CD4-positive, CD25-positive, alpha-beta regulatory T cell (primary cell): ENCODE measurements at regions not wholly inside any gene's neighbourhood (a gene's known extent, or its start where the extent isn't known, plus 50 kb on each side); places are given as distances from the start of the nearest gene placed in this dataset.

Source experiments
- ATAC-seq, 2 donors: fragments of 150-1000 bp; cut with Tn5 transposase; one replicate each; pipeline ENCODE4 v1.10.0; 2021; ENCODE audit warnings: low read depth in 2 of 2, moderate number of reproducible peaks in 2 of 2, moderate library complexity in 1 of 2
- DNase-seq, 3 donors: peaks; one replicate each; pipeline versions ENCODE4 v3.0.0 to v3.0.0-alpha.2; 2012 to 2022; ENCODE audit warnings: mixed read lengths in 1 of 3
- H3K27ac ChIP-seq: one replicate; pipeline ENCODE4 v1.7.0; 2013; ENCODE audit warnings: mild to moderate bottlenecking, low read length; ENCODE audit not compliant: insufficient read depth, poor library complexity, severe bottlenecking
- H3K27me3 ChIP-seq: one replicate; pipeline ENCODE4 v1.7.0; 2013; ENCODE audit warnings: low read length; ENCODE audit not compliant: control insufficient read depth, insufficient read depth
- H3K36me3 ChIP-seq: one replicate; pipeline ENCODE4 v1.7.0; 2013; ENCODE audit warnings: mild to moderate bottlenecking, low read length, moderate library complexity; ENCODE audit not compliant: control insufficient read depth, insufficient read depth
- H3K4me1 ChIP-seq: 2 replicates; pipeline ENCODE4 v1.7.0; 2013; ENCODE audit warnings: mild to moderate bottlenecking, low read length; ENCODE audit not compliant: insufficient read depth, control insufficient read depth, poor library complexity, severe bottlenecking
- H3K4me3 ChIP-seq: one replicate; pipeline ENCODE4 v1.7.0; 2013; ENCODE audit warnings: low read depth, mild to moderate bottlenecking, low read length, moderate library complexity
- H3K9me3 ChIP-seq, 2 experiments: 1 replicate in 1 of 2; 2 replicates in 1 of 2; pipeline ENCODE4 v1.7.0; 2013; ENCODE audit warnings: low read length in 2 of 2, mild to moderate bottlenecking in 1 of 2, moderate library complexity in 1 of 2; ENCODE audit not compliant: control insufficient read depth in 2 of 2
- H3K27ac Mint-ChIP-seq, 3 donors: one replicate each; pipeline ENCODE4 v1.8.0; 2020 to 2022; ENCODE audit warnings: mild to moderate bottlenecking in 3 of 3, mixed read lengths in 3 of 3, moderate library complexity in 2 of 3
- H3K27me3 Mint-ChIP-seq: one replicate; pipeline ENCODE4 v1.8.0; 2022; ENCODE audit warnings: mild to moderate bottlenecking, mixed read lengths
- H3K36me3 Mint-ChIP-seq: one replicate; pipeline ENCODE4 v1.8.0; 2020; ENCODE audit warnings: mixed read lengths
- H3K4me1 Mint-ChIP-seq, 4 donors: one replicate each; pipeline ENCODE4 v1.8.0; 2020 to 2022; ENCODE audit warnings: mixed read lengths in 4 of 4, mild to moderate bottlenecking in 1 of 4
- H3K4me3 Mint-ChIP-seq, 4 donors: one replicate each; pipeline ENCODE4 v1.8.0; 2020 to 2022; ENCODE audit warnings: mild to moderate bottlenecking in 4 of 4, mixed read lengths in 4 of 4, moderate library complexity in 3 of 4
- H3K9me3 Mint-ChIP-seq, 7 donors: one replicate each; pipeline ENCODE4 v1.8.0; 2020 to 2022; ENCODE audit warnings: mixed read lengths in 7 of 7, mild to moderate bottlenecking in 3 of 7, moderate library complexity in 2 of 7

DNA sequence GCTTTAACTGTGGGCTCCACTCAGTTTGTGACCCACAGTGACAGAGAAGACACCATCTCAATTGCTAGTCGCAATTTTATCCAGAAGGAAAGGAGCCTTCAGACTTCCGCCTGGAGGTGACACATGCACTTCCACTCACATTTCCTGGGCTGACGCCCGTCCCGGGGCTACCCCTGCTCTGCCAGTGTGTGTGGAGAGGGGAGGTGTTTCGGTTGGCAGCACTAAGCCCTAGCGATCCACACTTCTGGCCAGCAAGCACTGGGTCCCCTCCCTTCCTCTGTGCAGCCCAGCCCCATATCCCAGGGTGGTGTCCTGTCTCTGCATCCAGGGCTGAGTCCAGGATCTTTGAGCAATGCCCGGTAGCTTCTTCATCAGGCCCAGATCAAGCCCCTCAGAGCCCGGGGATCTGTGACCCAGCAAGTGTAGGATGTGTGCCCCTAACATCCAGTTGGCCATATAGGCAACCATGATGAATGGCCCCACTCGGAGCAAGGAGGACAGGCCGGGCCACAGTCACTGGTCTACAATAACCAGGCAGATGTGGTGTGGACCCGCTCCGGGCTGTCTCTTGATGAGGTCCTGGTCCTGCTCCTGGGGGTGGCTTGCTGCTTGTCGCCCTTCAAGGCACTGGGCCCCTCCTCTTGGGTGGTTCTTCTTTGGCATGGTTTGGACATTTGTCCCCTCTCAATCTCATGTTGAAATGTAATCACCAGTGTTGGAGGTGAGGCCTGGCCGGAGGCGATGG lies 141.9 kb upstream of the SPACA7 start:
- Mint-ChIP-seq H3K27ac (no peak overlapping the region), H3K4me1 (no peaks in the 10 kb centered on the region), H3K9me3 (peaks cover 0 to 4% (median 0%) of the 10 kb centered on the region in 7 donors), H3K36me3 (no peaks in the 10 kb centered on the region), H3K27me3 (no peaks in the 10 kb centered on the region), H3K4me3 (no peak overlapping the region)
- H3K9me3 ChIP-seq = no peaks in the 10 kb centered on the region
- no peaks in the 10 kb centered on the region for H3K27me3 ChIP-seq
- ATAC-seq (no peak), DNase-seq (no peak)
- H3K36me3 ChIP-seq = no peaks in the 10 kb centered on the region
- no peaks in the 10 kb centered on the region for H3K4me1 ChIP-seq
- no peak overlapping the region for H3K4me3 ChIP-seq
- H3K27ac ChIP-seq = no peak overlapping the region

DNA sequence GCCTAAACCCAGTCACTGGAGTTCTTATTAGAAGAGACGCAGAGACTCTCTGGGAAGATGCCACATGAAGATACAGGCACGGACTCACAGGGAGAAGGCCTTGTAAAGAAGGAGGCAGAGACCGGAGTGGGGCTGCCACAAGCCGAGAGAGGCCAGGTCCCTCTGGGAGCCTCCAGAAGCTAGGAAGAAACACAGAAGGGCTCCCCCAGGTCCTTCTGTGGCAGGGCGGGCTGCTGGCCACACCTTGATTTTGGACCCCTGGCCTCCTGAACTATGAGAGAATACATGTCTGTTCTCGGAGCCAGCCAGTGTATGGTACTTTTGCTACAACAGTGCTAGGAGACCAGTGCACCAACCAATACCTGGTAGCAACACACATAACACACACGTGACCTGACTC lies 140.1 kb upstream of the SPACA7 start:
- Histone ChIP-seq H3K9me3 (no peaks in the 10 kb centered on the region), H3K36me3 (no peaks in the 10 kb centered on the region), H3K4me1 (no peaks in the 10 kb centered on the region), H3K27me3 (no peaks in the 10 kb centered on the region), H3K4me3 (no peak overlapping the region), H3K27ac (no peak overlapping the region)
- H3K4me1 Mint-ChIP-seq = no peaks in the 10 kb centered on the region
- peaks cover 0 to 5% (median 0%) of the 10 kb centered on the region in 7 donors for H3K9me3 Mint-ChIP-seq
- no peak overlapping the region for H3K4me3 Mint-ChIP-seq
- no peaks in the 10 kb centered on the region for H3K27me3 Mint-ChIP-seq
- H3K27ac Mint-ChIP-seq = no peak overlapping the region
- DNase-seq (no peak), ATAC-seq (no peak)
- no peaks in the 10 kb centered on the region for H3K36me3 Mint-ChIP-seq

DNA sequence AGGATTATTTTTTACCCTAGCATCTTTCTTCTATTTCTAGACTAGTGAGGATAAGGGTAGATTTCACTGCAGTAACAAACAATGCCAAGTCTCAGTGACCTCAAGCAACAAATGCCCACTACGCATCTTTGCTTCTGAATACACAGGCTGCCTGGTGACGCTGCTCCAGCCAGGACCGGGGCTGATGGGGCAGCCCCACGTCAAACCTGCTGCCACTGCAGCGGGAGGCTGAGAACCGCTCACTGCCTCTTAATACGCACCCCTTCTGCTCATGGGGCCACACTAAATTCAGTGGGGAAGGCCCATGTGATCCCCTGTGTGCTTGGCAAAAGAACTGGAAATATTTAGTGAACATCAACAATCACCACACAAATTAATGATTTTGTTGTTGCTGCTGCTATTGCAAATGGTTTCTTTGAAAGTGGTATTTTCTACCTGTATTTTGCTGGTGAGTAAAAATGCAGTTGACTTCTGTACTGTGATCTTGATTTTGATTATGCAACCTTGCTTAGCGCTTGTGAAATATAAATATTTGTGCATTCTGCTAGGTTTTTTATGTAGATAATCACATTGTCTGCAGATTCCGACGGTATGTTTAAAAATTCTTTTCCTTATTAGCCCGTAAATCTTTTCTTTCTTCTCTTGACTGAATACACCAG lies 139.5 kb upstream of the SPACA7 start:
- Mint-ChIP-seq H3K4me1 (no peaks in the 10 kb centered on the region), H3K9me3 (peaks cover 0 to 8% (median 0%) of the 10 kb centered on the region in 7 donors), H3K27ac (no peak overlapping the region), H3K36me3 (no peaks in the 10 kb centered on the region), H3K27me3 (peaks cover under 1% of the 10 kb centered on the region), H3K4me3 (no peak overlapping the region)
- no peak for DNase-seq
- no peaks in the 10 kb centered on the region for H3K27me3 ChIP-seq
- ATAC-seq = no peak
- no peaks in the 10 kb centered on the region for H3K36me3 ChIP-seq
- no peaks in the 10 kb centered on the region for H3K9me3 ChIP-seq
- no peak overlapping the region for H3K27ac ChIP-seq
- H3K4me1 ChIP-seq = no peaks in the 10 kb centered on the region
- no peak overlapping the region for H3K4me3 ChIP-seq

DNA sequence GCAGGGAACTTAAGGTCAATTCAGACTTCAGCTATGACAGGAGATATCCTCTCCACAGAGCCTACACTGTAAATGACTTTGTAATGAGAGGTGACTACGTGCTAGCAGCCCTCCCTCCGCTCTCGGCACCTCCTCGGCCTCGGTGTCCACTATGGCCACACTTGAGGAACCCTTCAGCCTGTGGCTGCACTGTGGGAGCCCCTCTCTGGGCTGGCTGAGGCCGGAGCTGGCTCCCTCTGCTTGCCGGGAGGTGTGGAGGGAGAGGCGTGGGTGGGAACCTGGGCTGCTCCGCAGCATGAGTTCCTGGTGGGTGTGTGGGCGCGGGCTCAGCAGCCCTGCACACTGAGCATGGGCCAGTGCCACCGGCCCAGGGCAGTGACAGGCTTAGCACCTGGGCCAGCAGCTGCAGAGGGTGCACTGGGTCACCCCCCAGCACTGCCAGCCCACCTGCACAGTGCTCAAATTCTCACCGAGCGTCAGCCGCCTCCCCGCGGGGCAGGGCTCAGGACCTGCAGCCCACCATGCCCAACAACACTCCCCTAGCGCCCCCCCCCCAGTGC lies 137.6 kb upstream of the SPACA7 start:
- no peak overlapping the region for H3K27ac Mint-ChIP-seq
- peaks cover 5% of the 10 kb centered on the region for H3K27me3 Mint-ChIP-seq
- H3K36me3 ChIP-seq = no peaks in the 10 kb centered on the region

DNA sequence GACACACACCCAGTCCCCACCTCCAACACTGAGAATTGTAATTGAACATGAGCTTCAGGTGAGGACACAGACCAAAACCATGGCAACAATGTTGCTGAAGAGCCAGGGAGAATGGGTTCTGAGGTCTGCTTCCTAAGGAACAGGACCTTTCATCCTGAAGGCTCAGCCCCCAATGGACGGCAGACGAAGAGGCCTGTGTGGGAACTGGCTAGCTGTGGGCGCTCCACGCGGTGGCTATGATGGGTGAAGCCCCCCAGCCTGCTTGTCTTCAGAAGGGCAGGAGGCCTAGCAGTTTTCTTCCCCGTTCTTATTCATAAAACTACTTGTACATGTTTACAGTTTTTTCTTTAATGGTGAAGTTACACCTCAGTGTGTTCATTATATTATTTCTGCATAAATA lies 136.1 kb upstream of the SPACA7 start:
- no peak for DNase-seq
- H3K36me3 Mint-ChIP-seq = no peaks in the 10 kb centered on the region

More for the DNA sequence above, 137.6 kb upstream of the SPACA7 start:
- Histone ChIP-seq H3K27ac (no peak overlapping the region), H3K9me3 (no peaks in the 10 kb centered on the region), H3K4me3 (no peak overlapping the region), H3K27me3 (no peaks in the 10 kb centered on the region), H3K4me1 (no peaks in the 10 kb centered on the region)
- ATAC-seq (no peak), DNase-seq (no peak)
- no peaks in the 10 kb centered on the region for H3K36me3 Mint-ChIP-seq
- H3K9me3 Mint-ChIP-seq = peaks cover 0 to 8% (median 0%) of the 10 kb centered on the region in 7 donors
- no peak overlapping the region for H3K4me3 Mint-ChIP-seq
- H3K4me1 Mint-ChIP-seq = no peaks in the 10 kb centered on the region

DNA sequence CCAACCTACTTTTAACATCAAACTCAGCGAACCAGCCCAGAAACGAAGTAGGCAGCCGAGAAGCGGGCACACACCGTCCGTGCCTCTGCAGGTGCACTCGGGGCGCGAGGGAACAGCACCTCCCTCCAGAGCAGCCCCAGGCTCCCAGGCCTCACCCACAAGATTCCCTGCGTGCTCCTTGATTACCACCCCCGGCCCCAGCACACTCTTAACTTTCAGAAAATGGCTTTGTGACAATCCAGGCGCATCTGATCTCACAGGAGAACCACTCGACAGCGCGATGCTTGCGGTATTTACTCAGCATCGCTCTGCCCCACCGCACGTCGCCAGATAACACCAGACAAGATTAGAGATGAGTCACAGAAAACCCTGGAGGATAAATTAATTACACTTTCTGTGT lies 134.9 kb upstream of the SPACA7 start:
- H3K9me3 Mint-ChIP-seq = peaks cover 0 to 8% (median 0%) of the 10 kb centered on the region in 7 donors
- H3K4me1 Mint-ChIP-seq = no peaks in the 10 kb centered on the region
- no peaks in the 10 kb centered on the region for H3K36me3 ChIP-seq
- H3K4me3 ChIP-seq = no peak overlapping the region
- H3K27me3 ChIP-seq = no peaks in the 10 kb centered on the region
- no peaks in the 10 kb centered on the region for H3K4me1 ChIP-seq
- no peak overlapping the region for H3K27ac Mint-ChIP-seq
- ATAC-seq (no peak), DNase-seq (no peak)
- H3K27ac ChIP-seq = no peak overlapping the region
- H3K9me3 ChIP-seq = no peaks in the 10 kb centered on the region
- no peak overlapping the region for H3K4me3 Mint-ChIP-seq
- peaks cover 5% of the 10 kb centered on the region for H3K27me3 Mint-ChIP-seq
- no peaks in the 10 kb centered on the region for H3K36me3 Mint-ChIP-seq

More for the DNA sequence above, 136.1 kb upstream of the SPACA7 start:
- Mint-ChIP-seq H3K4me3 (no peak overlapping the region), H3K9me3 (peaks cover 0 to 8% (median 0%) of the 10 kb centered on the region in 7 donors), H3K4me1 (no peaks in the 10 kb centered on the region), H3K27ac (no peak overlapping the region), H3K27me3 (peaks cover 5% of the 10 kb centered on the region)
- Histone ChIP-seq H3K4me1 (no peaks in the 10 kb centered on the region), H3K36me3 (no peaks in the 10 kb centered on the region), H3K27ac (no peak overlapping the region), H3K27me3 (no peaks in the 10 kb centered on the region), H3K4me3 (no peak overlapping the region), H3K9me3 (no peaks in the 10 kb centered on the region)
- ATAC-seq = no peak

DNA sequence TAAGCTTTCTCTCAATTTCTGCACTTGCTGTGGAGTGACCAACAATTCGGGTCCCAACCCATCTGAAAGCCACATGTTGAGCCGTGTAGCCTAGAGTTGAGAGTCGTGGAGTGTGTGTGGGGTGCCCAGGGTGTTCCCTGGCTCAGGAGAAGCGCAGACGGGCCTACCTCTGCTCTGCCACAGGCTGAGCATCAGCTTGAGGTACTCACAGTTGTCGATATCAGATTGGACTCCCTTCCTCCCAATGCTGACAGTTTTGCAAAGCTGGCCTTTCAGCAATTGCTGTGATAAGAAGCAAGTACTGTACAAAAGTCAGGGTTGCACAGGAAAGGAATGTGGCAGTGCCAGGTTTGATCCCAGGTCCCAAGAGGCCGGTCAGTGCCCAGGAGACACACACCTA lies 133.4 kb upstream of the SPACA7 start:
- Histone ChIP-seq H3K36me3 (no peaks in the 10 kb centered on the region), H3K4me1 (no peaks in the 10 kb centered on the region), H3K9me3 (no peaks in the 10 kb centered on the region), H3K27ac (no peak overlapping the region), H3K27me3 (no peaks in the 10 kb centered on the region), H3K4me3 (no peak overlapping the region)
- Mint-ChIP-seq H3K4me1 (no peaks in the 10 kb centered on the region), H3K27ac (no peak overlapping the region), H3K9me3 (peaks cover 0 to 6% (median 0%) of the 10 kb centered on the region in 7 donors), H3K36me3 (no peaks in the 10 kb centered on the region), H3K4me3 (no peak overlapping the region), H3K27me3 (peaks cover 5% of the 10 kb centered on the region)
- no peak for ATAC-seq
- no peak for DNase-seq
